GM12872 (cell line): ENCODE measurements at regions not wholly inside any gene's neighbourhood (a gene's known extent, or its start where the extent isn't known, plus 50 kb on each side); places are given as distances from the start of the nearest gene placed in this dataset.

Experiments used
- TF ChIP-seq, protein P1 (sequence below): IDR thresholded peaks from 3 replicates; pipeline ENCODE4 v1.5.1; 2011; ENCODE audit warnings: low read depth, mild to moderate bottlenecking, low read length, moderate library complexity; ENCODE audit not compliant: insufficient read depth

DNA sequence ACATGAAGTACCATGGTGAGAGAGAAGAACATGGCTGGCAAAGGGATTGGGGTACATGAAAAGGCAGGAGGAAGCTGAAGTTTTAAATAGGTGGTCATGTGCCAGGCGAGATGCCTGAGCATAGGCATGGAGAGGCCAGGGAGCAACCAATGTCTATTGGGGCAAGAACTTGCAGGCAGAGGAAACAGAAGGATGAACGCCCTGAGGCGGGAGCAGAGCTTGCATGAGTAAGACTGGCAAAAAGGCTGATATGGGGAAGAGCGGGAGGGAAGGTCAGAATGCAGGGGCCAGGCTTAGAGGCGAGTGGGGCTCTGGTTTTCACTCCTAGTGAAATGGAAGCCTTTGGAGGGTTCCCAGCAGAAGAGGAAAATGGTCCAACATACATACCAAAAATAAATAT, 52.5 kb upstream of the VSTM5 start:
- TF ChIP-seq, protein P1, sequence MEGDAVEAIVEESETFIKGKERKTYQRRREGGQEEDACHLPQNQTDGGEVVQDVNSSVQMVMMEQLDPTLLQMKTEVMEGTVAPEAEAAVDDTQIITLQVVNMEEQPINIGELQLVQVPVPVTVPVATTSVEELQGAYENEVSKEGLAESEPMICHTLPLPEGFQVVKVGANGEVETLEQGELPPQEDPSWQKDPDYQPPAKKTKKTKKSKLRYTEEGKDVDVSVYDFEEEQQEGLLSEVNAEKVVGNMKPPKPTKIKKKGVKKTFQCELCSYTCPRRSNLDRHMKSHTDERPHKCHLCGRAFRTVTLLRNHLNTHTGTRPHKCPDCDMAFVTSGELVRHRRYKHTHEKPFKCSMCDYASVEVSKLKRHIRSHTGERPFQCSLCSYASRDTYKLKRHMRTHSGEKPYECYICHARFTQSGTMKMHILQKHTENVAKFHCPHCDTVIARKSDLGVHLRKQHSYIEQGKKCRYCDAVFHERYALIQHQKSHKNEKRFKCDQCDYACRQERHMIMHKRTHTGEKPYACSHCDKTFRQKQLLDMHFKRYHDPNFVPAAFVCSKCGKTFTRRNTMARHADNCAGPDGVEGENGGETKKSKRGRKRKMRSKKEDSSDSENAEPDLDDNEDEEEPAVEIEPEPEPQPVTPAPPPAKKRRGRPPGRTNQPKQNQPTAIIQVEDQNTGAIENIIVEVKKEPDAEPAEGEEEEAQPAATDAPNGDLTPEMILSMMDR, result no peak

DNA sequence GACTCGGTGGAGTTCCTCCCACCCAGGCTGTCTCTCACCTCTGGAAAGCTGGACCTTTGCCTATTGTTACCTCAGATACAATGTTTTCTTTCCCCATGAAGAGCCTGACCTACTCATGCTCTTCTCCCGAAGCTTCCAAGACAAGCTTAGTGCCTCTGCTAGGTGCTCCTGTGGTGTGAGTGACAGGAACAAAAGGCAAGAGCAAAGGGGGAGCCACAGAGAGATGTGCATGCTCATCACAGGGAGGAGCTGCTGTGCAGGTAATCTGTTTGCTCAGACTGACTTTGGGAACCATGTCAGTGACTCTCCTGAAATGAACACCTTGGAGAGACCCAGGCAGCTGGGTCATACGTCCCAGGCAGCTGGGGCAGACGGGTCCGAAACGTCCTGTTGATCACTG, 53.6 kb upstream of the VSTM5 start:
- TF ChIP-seq, protein P1, result no peak

DNA sequence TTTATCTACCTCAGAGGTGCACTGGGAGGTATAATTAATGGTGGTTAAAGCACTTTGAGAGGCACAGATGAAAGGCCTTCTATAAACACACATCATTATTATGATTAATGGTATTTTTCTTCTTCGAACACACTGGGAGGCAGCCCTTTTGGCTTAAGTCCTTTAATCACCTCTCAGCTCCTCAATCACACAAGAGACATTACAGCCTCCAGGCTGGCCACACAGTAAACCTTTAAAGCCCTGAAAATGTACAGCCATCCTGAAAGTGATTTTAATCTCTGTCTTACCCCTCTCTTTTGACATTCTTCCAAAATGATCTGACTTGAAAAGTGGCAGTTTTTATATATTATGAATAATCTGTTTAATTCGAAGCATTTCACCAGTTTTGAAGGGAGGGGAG, 54.3 kb upstream of the VSTM5 start:
- TF ChIP-seq, protein P1, result no peak

DNA sequence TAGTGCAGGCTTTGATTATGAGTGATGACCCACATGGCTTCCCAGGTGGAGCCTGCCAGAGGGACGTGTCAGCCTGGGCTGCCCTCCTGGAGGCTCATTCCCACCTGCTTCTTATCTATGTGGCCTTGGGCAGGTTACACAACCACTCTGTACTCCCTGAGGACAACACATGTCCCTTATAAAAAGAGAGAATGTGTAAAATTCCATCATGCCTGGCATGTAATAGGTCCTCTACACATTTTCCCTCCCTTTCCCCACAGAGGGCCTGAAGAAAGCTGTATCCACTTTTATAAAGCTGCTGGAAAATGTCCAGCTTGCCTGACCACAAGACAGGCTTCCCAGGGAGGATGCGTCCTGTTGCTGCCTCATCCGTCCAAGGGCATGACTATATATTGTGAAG, 55.0 kb upstream of the VSTM5 start:
- TF ChIP-seq, protein P1, result no peak

DNA sequence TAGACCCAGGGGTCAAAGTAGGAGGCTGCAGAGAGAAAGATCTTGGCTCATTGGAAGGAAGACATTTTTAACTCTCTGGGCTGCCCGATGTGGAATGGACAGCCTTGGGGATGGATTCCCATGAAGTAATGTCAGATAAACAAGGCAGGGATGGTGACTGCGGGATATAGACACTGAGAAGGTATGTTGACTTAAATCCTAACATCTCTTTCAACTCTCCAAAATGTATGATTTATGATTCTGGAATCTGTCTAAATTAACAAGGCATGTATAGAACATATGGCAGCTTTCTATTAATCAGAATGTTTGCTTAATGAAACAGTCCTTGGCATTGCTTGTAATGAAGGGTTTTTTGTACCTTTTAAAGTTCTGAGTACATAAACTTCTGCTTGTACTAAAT, 56.1 kb upstream of the VSTM5 start:
- TF ChIP-seq, protein P1, result no peak

DNA sequence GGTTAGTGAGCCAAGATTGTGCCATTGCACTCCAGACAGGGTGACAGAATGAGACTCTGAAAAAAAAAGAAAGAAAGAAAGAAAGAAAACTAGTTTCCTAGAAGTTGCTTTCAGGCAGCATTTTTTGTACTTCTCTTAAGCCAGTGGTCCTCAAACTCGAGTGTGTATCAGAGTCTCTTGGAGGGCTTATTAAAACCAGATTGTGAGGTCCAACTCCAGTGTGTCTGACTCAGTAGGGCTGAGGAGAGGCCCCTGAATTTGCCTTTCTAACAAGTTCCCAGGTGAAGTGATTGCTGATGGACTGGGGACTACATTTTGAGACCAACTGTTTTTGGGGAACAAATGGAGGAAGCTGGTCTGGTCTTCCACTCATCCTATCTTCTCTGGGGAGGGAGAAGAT, 57.5 kb upstream of the VSTM5 start:
- TF ChIP-seq, protein P1, result no peak

DNA sequence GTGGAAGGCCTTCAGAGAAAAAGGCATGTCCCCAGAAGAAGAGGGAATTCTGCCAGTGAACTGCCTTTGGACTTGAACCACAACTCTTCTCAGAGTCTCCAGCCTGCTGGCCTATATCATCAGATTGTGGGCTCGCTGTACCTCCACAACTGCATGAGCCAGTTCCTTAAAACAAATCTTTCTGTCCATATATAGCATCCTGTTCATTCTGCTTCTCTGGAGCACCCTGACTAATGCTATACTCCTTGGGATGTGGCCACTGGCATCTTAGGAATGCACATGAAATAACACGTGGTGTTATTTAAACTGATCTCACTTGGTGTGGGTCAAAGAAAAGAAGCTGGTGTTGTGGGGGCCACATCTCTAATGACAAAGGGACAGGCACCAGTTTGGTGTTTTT, 58.3 kb upstream of the VSTM5 start:
- TF ChIP-seq, protein P1, result no peak

DNA sequence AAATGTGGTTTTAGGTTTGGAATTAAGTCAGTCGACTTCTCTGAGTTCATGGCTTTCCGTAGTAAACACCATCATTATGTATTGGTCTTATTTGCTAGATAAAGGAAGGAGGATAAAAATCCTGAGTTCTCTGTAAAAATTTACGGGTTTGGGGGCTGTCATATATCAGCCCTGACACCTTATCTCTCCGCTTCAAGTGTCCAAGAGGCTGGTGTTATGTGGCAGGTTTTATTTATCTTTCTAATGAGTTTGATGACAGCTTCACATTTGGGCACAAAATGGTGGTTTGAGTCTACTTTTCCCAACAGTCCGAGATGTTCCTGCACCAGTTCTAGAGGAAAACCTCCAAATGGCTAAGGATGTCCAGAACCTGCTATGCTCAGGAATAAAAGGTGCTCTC, 67.3 kb upstream of the VSTM5 start:
- TF ChIP-seq, protein P1, result no peak
